Upper lobe of left lung (tissue), 6 donors: ENCODE measurements at regions not wholly inside any gene's neighbourhood (a gene's known extent, or its start where the extent isn't known, plus 50 kb on each side); places are given as distances from the start of the nearest gene placed in this dataset.

ENCODE experiments used
- ATAC-seq, 2 donors: fragments of 200-7000 bp; cut with Tn5 transposase; one replicate each; pipeline ENCODE4 v1.9.1; 2022; ENCODE audit warnings: mild to moderate bottlenecking in 2 of 2, moderate library complexity in 2 of 2; ENCODE audit not compliant: low FRiP score in 2 of 2
- DNase-seq, 2 donors: peaks; one replicate each; pipeline ENCODE4 v3.0.0-alpha.2; 2019 to 2020
- H3K27ac ChIP-seq, 4 donors: fragments of 200-600 bp; sonication (generic); one replicate each; pipeline ENCODE4 v1.5.1; 2016 to 2019
- H3K27me3 ChIP-seq, 4 donors: fragments of 200-600 bp; sonication (generic); one replicate each; pipeline ENCODE4 v1.5.1; 2017 to 2019
- H3K36me3 ChIP-seq, 4 donors: fragments of 200-600 bp; sonication (generic); one replicate each; pipeline ENCODE4 v1.5.1; 2016 to 2019
- H3K4me1 ChIP-seq, 4 donors: fragments of 200-600 bp; sonication (generic); one replicate each; pipeline ENCODE4 v1.5.1; 2018 to 2019
- H3K4me3 ChIP-seq, 4 donors: fragments of 200-600 bp; sonication (generic); one replicate each; pipeline ENCODE4 v1.5.1; 2017 to 2019; ENCODE audit warnings: mild to moderate bottlenecking in 2 of 4, moderate library complexity in 1 of 4
- H3K9me3 ChIP-seq, 4 donors: fragments of 200-600 bp; sonication (generic); one replicate each; pipeline ENCODE4 v1.5.1; 2018 to 2019
- CTCF ChIP-seq, 6 experiments: fragments of 450-650 bp in 4 of 6; fragments of 200-600 bp in 2 of 6; sonication (generic) in 2 of 6; IDR thresholded peaks; one replicate each; pipeline ENCODE4 v1.5.1; 2016 to 2019; ENCODE audit warnings: antibody characterized with exemption in 6 of 6
- EP300 ChIP-seq, 4 donors: sonication (generic); formaldehyde crosslinking; IDR thresholded peaks; one replicate each; pipeline ENCODE4 v1.5.1; 2017; ENCODE audit warnings: antibody characterized with exemption in 4 of 4, control low read depth in 2 of 4
- POLR2A ChIP-seq, 4 donors: fragments of 450-650 bp; IDR thresholded peaks; one replicate each; pipeline ENCODE4 v1.5.1; 2016 to 2017; ENCODE audit warnings: antibody characterized with exemption in 4 of 4, mild to moderate bottlenecking in 2 of 4
- POLR2AphosphoS5 ChIP-seq, 2 donors: sonication (generic); formaldehyde crosslinking; IDR thresholded peaks; one replicate each; pipeline ENCODE4 v1.5.1; 2017; ENCODE audit warnings: antibody characterized with exemption in 2 of 2
- WGBS, 2 donors: methylation state at CpG; one replicate each; pipeline ENCODE4 v1.1.5; 2017 to 2018; 5-methylcytosine and 5-hydroxymethylcytosine counted together
- donor health status: DM: no; HTN: no; CAD: no; lungs with moderate emphysema.
- donor health status: DM: no; HTN: yes; CAD: no; lungs with severe emphysema.

DNA sequence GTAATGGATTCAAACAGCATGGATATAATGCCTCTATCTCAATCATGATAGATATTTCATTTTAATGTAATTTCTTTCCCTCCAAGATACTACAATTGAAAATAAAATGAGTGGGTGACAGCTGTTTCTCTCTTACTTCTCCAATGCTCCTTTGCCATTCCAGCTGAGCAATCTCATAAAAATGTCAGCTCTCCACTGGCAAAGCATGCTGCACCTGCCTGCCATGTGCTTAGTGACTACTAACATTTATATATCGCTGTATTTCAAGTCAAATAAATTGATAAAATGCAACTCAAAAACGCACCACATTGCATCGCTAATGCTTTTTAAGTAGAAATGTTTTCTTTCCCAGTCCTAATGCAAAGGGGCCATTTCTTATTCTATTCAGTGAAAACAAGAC is 1093.9 kb downstream of the CBLN2 start:
- no peak overlapping the region for H3K4me3 ChIP-seq
- no peaks in the 10 kb centered on the region for H3K9me3 ChIP-seq
- DNase-seq: no peak
- no peaks in the 10 kb centered on the region for H3K27me3 ChIP-seq
- no peak for ATAC-seq
- no peaks in the 10 kb centered on the region for H3K36me3 ChIP-seq
- H3K4me1 ChIP-seq: no peaks in the 10 kb centered on the region
- H3K27ac ChIP-seq: no peak overlapping the region
- TF ChIP-seq POLR2A (IDR thresholded peaks at IDR 0.05) (no peak), CTCF (IDR thresholded peaks at IDR 0.05) (no peak), EP300 (IDR thresholded peaks at IDR 0.05) (no peak), POLR2AphosphoS5 (IDR thresholded peaks at IDR 0.05) (no peak)
- WGBS, 2 donors: 85 to 87% methylated on average over 3 of the region's 3 CpGs

GRCh38 chr18:71443706-71444480 is 1100.2 kb downstream of the CBLN2 start:
- WGBS, 2 donors: 62 to 64% methylated on average over 3 of the region's 3 CpGs
- Histone ChIP-seq H3K4me3 (no peak overlapping the region), H3K36me3 (no peaks in the 10 kb centered on the region), H3K27ac (no peak overlapping the region), H3K9me3 (no peaks in the 10 kb centered on the region), H3K27me3 (no peaks in the 10 kb centered on the region), H3K4me1 (no peaks in the 10 kb centered on the region)
- TF ChIP-seq CTCF (IDR thresholded peaks at IDR 0.05): no peak
- no peak for TF ChIP-seq POLR2AphosphoS5 (IDR thresholded peaks at IDR 0.05)
- no peak for TF ChIP-seq POLR2A (IDR thresholded peaks at IDR 0.05)
- no peak for TF ChIP-seq EP300 (IDR thresholded peaks at IDR 0.05)
- DNase-seq (no peak), ATAC-seq (peak in 1 of 2 donors; percentile 59)

DNA sequence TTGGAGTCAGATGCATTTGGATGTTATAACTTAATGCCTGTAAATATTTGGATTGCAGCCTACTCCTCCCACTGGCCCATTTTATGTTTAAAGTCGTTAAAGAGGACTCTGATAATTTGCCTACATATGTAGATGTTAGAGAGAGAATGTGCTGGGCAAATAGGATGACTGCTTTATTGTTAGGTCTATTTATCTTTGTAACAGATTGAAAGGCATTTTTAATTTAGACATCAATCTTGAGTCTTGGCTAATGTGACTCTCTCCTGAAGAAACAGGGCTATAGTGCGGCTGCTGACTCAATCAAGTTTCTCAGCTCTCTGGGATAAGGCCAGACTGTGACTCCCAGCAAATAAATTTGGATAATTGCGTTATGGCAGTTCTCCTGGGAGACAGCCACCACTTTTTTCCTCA is 1101.4 kb downstream of the CBLN2 start:
- no peaks in the 10 kb centered on the region for H3K4me1 ChIP-seq
- WGBS, 2 donors: 53 to 60% methylated on average over 3 of the region's 3 CpGs
- peak in 1 of 2 donors; percentile 53 for ATAC-seq
- H3K27ac ChIP-seq: no peak overlapping the region
- TF ChIP-seq EP300 (IDR thresholded peaks at IDR 0.05) (no peak), POLR2AphosphoS5 (IDR thresholded peaks at IDR 0.05) (no peak), CTCF (IDR thresholded peaks at IDR 0.05) (no peak), POLR2A (IDR thresholded peaks at IDR 0.05) (no peak)
- H3K4me3 ChIP-seq: no peak overlapping the region
- H3K27me3 ChIP-seq: no peaks in the 10 kb centered on the region
- no peaks in the 10 kb centered on the region for H3K36me3 ChIP-seq
- no peaks in the 10 kb centered on the region for H3K9me3 ChIP-seq
- no peak for DNase-seq

DNA sequence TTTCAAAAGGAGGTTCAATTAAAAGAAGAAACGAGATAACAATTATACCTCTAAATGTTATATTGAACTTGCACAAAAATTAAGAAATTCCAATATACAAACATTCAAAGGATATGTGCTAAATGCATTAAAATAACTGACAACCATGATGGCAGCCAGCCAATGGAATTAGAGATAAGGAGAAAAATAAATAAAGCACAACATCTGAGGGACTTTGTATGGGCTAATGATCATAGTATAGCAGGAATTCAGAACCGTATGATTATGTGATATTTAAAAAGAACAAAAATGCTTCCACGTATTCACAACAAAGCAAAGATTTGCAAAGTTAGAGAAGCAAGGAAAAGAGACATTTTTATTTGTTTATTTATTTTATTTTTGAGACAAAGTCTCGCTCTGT is 1103.0 kb downstream of the CBLN2 start:
- no peaks in the 10 kb centered on the region for H3K4me1 ChIP-seq
- H3K4me3 ChIP-seq: no peak overlapping the region
- no peak overlapping the region for H3K27ac ChIP-seq
- 56 to 62% methylated on average over 4 of the region's 4 CpGs for WGBS, 2 donors
- DNase-seq (no peak), ATAC-seq (no peak)
- no peaks in the 10 kb centered on the region for H3K27me3 ChIP-seq
- TF ChIP-seq CTCF (IDR thresholded peaks at IDR 0.05) (no peak), EP300 (IDR thresholded peaks at IDR 0.05) (no peak), POLR2AphosphoS5 (IDR thresholded peaks at IDR 0.05) (no peak), POLR2A (IDR thresholded peaks at IDR 0.05) (no peak)
- H3K36me3 ChIP-seq: no peaks in the 10 kb centered on the region
- no peaks in the 10 kb centered on the region for H3K9me3 ChIP-seq

DNA sequence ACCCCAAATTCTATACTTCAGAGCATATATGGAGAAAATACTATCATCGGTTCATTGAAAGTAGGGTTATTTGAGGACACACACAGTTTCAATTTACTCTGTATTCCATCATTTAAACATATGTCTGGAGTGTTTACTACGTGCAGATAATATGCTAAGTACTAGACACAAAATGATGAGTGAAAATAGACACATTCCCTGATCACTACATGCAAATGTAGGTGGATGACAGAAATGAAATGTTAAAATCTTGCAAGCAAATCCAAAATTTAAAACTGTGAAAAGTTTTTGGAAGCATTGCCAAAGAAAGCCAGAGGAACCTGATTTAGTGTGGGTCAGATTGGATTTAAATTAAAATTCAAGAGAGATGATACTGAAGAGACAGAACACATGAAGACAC is 1106.6 kb downstream of the CBLN2 start:
- no peaks in the 10 kb centered on the region for H3K36me3 ChIP-seq
- WGBS, 2 donors: 79 to 84% methylated on average over 2 of the region's 2 CpGs

More for the DNA sequence above, 1106.6 kb downstream of the CBLN2 start:
- Histone ChIP-seq H3K4me3 (no peak overlapping the region), H3K4me1 (no peaks in the 10 kb centered on the region), H3K27me3 (no peaks in the 10 kb centered on the region), H3K9me3 (no peaks in the 10 kb centered on the region), H3K27ac (no peak overlapping the region)
- DNase-seq: no peak
- ATAC-seq: no peak
- TF ChIP-seq POLR2AphosphoS5 (IDR thresholded peaks at IDR 0.05) (no peak), EP300 (IDR thresholded peaks at IDR 0.05) (no peak), CTCF (IDR thresholded peaks at IDR 0.05) (no peak), POLR2A (IDR thresholded peaks at IDR 0.05) (no peak)
